Kidney (tissue), 13 donors: ENCODE measurements at regions not wholly inside any gene's neighbourhood (a gene's known extent, or its start where the extent isn't known, plus 50 kb on each side); places are given as distances from the start of the nearest gene placed in this dataset.
"Not testable (repeated sequence)": the region's sequence is repeated elsewhere in the genome, so short reads cannot be mapped to it uniquely, and the experiment has no call there.

ENCODE experiments used
- DNase-seq, 5 donors: peaks; one replicate each; pipeline ENCODE4 v3.0.0-alpha.2; 2013 to 2020
- FAIRE-seq: peaks from 2 replicates; lab custom pipeline; 2012; peaks lifted over from hg19 to GRCh38; lab: Jason Lieb, UNC
- H3K27ac ChIP-seq, 2 donors: one replicate each; pipeline ENCODE4 v1.7.0; 2013; ENCODE audit warnings: low read depth in 2 of 2, low read length in 2 of 2, inconsistent platforms in 1 of 2
- H3K27me3 ChIP-seq: one replicate; pipeline ENCODE4 v1.7.1; 2013; ENCODE audit warnings: low read length, inconsistent platforms; ENCODE audit not compliant: control insufficient read depth, insufficient read depth
- H3K36me3 ChIP-seq, 3 donors: one replicate each; pipeline versions ENCODE4 v1.7.0 to v1.7.1; 2013; ENCODE audit warnings: low read length in 3 of 3, control low read depth in 1 of 3, inconsistent platforms in 1 of 3; ENCODE audit not compliant: insufficient read depth in 3 of 3, control insufficient read depth in 2 of 3
- H3K4me1 ChIP-seq, 3 donors: one replicate each; pipeline versions ENCODE4 v1.7.0 to v1.7.1; 2013; ENCODE audit warnings: low read length in 3 of 3, inconsistent platforms in 1 of 3, low read depth in 1 of 3; ENCODE audit not compliant: control insufficient read depth in 2 of 3, insufficient read depth in 2 of 3
- H3K4me3 ChIP-seq, 3 donors: one replicate each; pipeline versions ENCODE4 v1.7.0 to v1.8.1; 2013; ENCODE audit warnings: low read length in 3 of 3, control low read depth in 1 of 3, inconsistent platforms in 1 of 3
- H3K9ac ChIP-seq, 3 donors: one replicate each; pipeline versions ENCODE4 v1.7.0 to v1.7.1; 2013; ENCODE audit warnings: low read length in 3 of 3, control low read depth in 1 of 3, inconsistent platforms in 1 of 3
- H3K9me3 ChIP-seq, 3 donors: one replicate each; pipeline versions ENCODE4 v1.7.0 to v1.7.1; 2013; ENCODE audit warnings: low read length in 3 of 3, control low read depth in 1 of 3, inconsistent platforms in 1 of 3; ENCODE audit not compliant: control insufficient read depth in 2 of 3, insufficient read depth in 1 of 3
- intact Hi-C: fragments of 100-400 bp; cut with DNase I; formaldehyde crosslinking; loops from one replicate; pipeline ENCODE4 v1.11.1; 2022
- TF ChIP-seq, protein P1 (sequence below): IDR thresholded peaks from 3 replicates; pipeline ENCODE4 v1.5.1; 2012; ENCODE audit warnings: mild to moderate bottlenecking, moderate library complexity, borderline replicate concordance; ENCODE audit not compliant: insufficient read depth; ENCODE audit errors: extremely low read depth
- donor health status: control.
- donor health status: control.
- donor health status: control.
- donor health status: control.
- donor health status: control.
- donor health status: DM: yes; HTN: yes; CAD: no.
- donor health status: Normal renal cell carcinoma (clear cell type).

DNA sequence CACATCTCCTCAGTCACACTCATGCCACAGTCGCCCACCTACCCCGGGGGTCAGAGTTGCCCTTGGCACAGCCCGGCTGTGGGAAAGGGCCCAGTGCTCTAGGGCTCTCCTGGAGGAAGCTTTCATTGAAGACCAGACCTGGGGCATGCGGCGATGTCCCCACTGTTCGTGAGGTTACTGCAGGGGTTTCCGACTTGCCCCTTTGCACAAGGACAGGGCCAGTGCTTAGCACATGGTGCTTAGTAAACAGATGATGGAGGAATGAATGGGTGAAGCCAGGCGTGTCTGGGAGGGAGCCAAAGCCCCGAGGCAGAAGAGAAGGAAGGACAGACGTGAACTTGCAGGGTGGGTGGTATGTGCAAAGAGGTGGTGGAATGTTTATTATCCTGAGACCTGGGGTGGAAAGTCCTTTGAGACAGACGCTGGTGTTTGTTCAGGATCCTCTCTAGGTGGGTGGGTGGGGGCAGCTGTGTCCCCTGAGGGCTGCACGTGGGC, 205.9 kb upstream of the ARL4C start:
- Histone ChIP-seq H3K4me1 (peaks cover 0 to 2% (median 0%) of the 10 kb centered on the region in 3 donors), H3K27me3 (no peaks in the 10 kb centered on the region), H3K9ac (no peak overlapping the region), H3K27ac (no peak overlapping the region), H3K9me3 (no peaks in the 10 kb centered on the region), H3K4me3 (no peak overlapping the region), H3K36me3 (no peaks in the 10 kb centered on the region)
- DNase-seq: no peak
- no peak for FAIRE-seq
- intact Hi-C loops: no loop called here
- TF ChIP-seq, protein P1, sequence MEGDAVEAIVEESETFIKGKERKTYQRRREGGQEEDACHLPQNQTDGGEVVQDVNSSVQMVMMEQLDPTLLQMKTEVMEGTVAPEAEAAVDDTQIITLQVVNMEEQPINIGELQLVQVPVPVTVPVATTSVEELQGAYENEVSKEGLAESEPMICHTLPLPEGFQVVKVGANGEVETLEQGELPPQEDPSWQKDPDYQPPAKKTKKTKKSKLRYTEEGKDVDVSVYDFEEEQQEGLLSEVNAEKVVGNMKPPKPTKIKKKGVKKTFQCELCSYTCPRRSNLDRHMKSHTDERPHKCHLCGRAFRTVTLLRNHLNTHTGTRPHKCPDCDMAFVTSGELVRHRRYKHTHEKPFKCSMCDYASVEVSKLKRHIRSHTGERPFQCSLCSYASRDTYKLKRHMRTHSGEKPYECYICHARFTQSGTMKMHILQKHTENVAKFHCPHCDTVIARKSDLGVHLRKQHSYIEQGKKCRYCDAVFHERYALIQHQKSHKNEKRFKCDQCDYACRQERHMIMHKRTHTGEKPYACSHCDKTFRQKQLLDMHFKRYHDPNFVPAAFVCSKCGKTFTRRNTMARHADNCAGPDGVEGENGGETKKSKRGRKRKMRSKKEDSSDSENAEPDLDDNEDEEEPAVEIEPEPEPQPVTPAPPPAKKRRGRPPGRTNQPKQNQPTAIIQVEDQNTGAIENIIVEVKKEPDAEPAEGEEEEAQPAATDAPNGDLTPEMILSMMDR: no peak

DNA sequence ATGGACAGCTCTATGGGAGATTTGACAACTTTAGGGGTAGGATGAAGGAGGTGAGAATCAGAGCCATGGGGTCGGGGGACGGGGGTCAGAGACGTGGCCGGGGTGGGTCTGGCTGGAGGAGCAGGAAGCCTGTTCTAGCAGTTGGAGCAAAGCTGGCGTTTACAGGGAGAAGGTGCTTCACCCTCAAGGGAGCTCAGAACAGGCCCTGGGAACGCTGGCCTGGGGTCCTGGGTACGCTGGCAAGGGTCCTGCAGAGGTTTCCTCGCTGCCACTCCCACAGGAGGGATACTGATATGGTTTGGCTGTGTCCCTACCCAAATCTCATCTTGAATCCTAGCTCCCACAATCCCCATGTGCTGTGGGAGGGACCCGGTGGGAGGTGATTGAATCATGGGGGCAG, 205.0 kb upstream of the ARL4C start:
- TF ChIP-seq, protein P1: no peak
- no peaks in the 10 kb centered on the region for H3K27me3 ChIP-seq
- H3K9me3 ChIP-seq: peaks cover 0 to 2% (median 2%) of the 10 kb centered on the region in 3 donors
- DNase-seq (no peak), FAIRE-seq (no peak)
- H3K36me3 ChIP-seq: no peaks in the 10 kb centered on the region
- peaks cover 0 to 2% (median 0%) of the 10 kb centered on the region in 3 donors for H3K4me1 ChIP-seq
- no peak overlapping the region for H3K4me3 ChIP-seq
- intact Hi-C loops: no loop called here
- H3K9ac ChIP-seq: no peak overlapping the region
- H3K27ac ChIP-seq: no peak overlapping the region

- peaks cover 0 to 2% (median 0%) of the 10 kb centered on the region in 3 donors for H3K4me1 ChIP-seq
- H3K9ac ChIP-seq: no peak overlapping the region
- no peak overlapping the region for H3K27ac ChIP-seq
- DNase-seq (no peak), FAIRE-seq (no peak)
- TF ChIP-seq, protein P1: no peak
- no peaks in the 10 kb centered on the region for H3K27me3 ChIP-seq
- no peak overlapping the region for H3K4me3 ChIP-seq
- H3K9me3 ChIP-seq: peaks cover 0 to 6% (median 2%) of the 10 kb centered on the region in 3 donors
- no peaks in the 10 kb centered on the region for H3K36me3 ChIP-seq
- intact Hi-C loops: no loop called here
These were observed 204.5 kb upstream of the ARL4C start for GRCh38 chr2:234701421-234701820.

DNA sequence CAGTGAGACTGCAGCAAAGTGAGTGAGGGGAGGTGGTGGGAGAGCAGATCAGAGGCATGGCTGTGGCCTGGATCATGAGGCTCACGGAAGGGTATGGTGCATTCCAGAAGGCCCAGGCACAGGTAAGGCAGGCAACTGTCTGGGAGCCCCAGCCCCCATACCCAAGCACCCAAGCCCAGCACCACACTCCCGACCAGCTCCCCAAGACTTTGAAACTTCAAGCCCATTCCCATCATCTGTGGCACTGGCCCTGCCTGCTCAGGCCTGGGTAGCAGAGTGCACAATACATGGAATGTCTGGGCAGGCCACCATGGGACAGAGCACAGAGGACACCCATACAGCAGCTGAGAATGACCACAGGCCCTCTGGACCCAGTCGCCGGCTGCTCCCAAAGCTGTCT, 202.6 kb upstream of the ARL4C start:
- no peaks in the 10 kb centered on the region for H3K27me3 ChIP-seq
- H3K4me1 ChIP-seq: peaks cover 0 to 2% (median 0%) of the 10 kb centered on the region in 3 donors
- no peaks in the 10 kb centered on the region for H3K36me3 ChIP-seq
- TF ChIP-seq, protein P1: no peak
- no peak overlapping the region for H3K27ac ChIP-seq
- FAIRE-seq: no peak
- H3K9me3 ChIP-seq: peaks cover 0 to 6% (median 2%) of the 10 kb centered on the region in 3 donors
- no peak overlapping the region for H3K9ac ChIP-seq
- H3K4me3 ChIP-seq: no peak overlapping the region
- intact Hi-C loops: no loop called here
- DNase-seq: no peak

GRCh38 chr2:234697300-234697876, 200.5 kb upstream of the ARL4C start:
- H3K9me3 ChIP-seq, H3K27me3 ChIP-seq, H3K4me1 ChIP-seq, H3K36me3 ChIP-seq, H3K4me3 ChIP-seq, H3K27ac ChIP-seq, intact Hi-C loops, DNase-seq, H3K9ac ChIP-seq, FAIRE-seq: not testable (repeated sequence)
